K562 (cell line): ENCODE measurements at regions not wholly inside any gene's neighbourhood (a gene's known extent, or its start where the extent isn't known, plus 50 kb on each side); places are given as distances from the start of the nearest gene placed in this dataset.

Experiments
- ATAC-seq: fragments of 200-7000 bp; cut with Tn5 transposase; 3 replicates; pipeline ENCODE4 v1.9.1; 2020; ENCODE audit warnings: moderate library complexity
- BruUV-seq: library from RNA; stranded (reverse); fragments of 400-500 nt; replicated peaks from 2 replicates; lab custom pipeline; 2021; lab: Mats Ljungman, UMichigan
- CTCF ChIA-PET: fragments of 300-600 bp; formaldehyde crosslinking; extraction: SDS; loops from one replicate; lab custom pipeline; 2021; ENCODE audit warnings: low intra/inter-chr PET ratio; lab: Yijun Ruan, JAX
- POLR2A ChIA-PET: fragments of 300-600, 350-650 bp; sonication (Branson Sonifier 250); formaldehyde crosslinking; extraction: SDS; loops from one replicate; lab custom pipeline; 2021; ENCODE audit warnings: antibody characterized with exemption, inconsistent platforms; lab: Yijun Ruan, JAX
- DNase-seq, 4 experiments: peaks; one replicate each; pipeline versions ENCODE4 v3.0.0 to v3.0.0-alpha.2; 2011 to 2018; ENCODE audit warnings: low spot score in 3 of 4, mixed read lengths in 3 of 4; ENCODE audit errors: extremely low read depth in 1 of 4
- FAIRE-seq: peaks from 2 replicates; lab custom pipeline; 2011; peaks lifted over from hg19 to GRCh38; lab: Jason Lieb, UNC
- H2AFZ ChIP-seq: 2 replicates; pipeline ENCODE4 v1.6.0; 2011; ENCODE audit warnings: low read depth, low read length, control low read depth, inconsistent platforms
- H3K27ac ChIP-seq: fragments of 200-600 bp; 3 replicates; pipeline ENCODE4 v1.8.0; 2011; ENCODE audit warnings: low read depth, mild to moderate bottlenecking, control low read depth, inconsistent platforms, low read length, moderate library complexity, mixed read lengths; ENCODE audit errors: extremely low read depth
- H3K27me3 ChIP-seq, 2 experiments: fragments of 300-600 bp in 1 of 2; 2 replicates in 1 of 2; 3 replicates in 1 of 2; pipeline versions ENCODE4 v1.6.0 to v1.8.0; 2011; ENCODE audit warnings: inconsistent platforms in 2 of 2, low read length in 2 of 2, mild to moderate bottlenecking in 1 of 2, mixed read lengths in 1 of 2, moderate library complexity in 1 of 2; ENCODE audit not compliant: control insufficient read depth in 2 of 2, insufficient read depth in 2 of 2
- H3K36me3 ChIP-seq: fragments of 300-600 bp; 3 replicates; pipeline ENCODE4 v1.8.0; 2011; ENCODE audit warnings: mild to moderate bottlenecking, low read length, inconsistent platforms; ENCODE audit not compliant: control insufficient read depth, insufficient read depth
- H3K4me1 ChIP-seq, 2 experiments: fragments of 200-600 bp in 1 of 2; replicated peaks in 1 of 2; 2 replicates in 1 of 2; 3 replicates in 1 of 2; pipeline versions ENCODE4 v1.5.1 to v1.8.0; 2011; ENCODE audit warnings: inconsistent platforms in 2 of 2, low read length in 2 of 2, mild to moderate bottlenecking in 1 of 2, mixed read lengths in 1 of 2, moderate library complexity in 1 of 2; ENCODE audit not compliant: control insufficient read depth in 2 of 2, insufficient read depth in 2 of 2
- H3K4me2 ChIP-seq: 2 replicates; pipeline ENCODE4 v1.6.1; 2011; ENCODE audit warnings: low read length, control low read depth, inconsistent platforms, mixed read lengths; ENCODE audit not compliant: insufficient read depth
- H3K4me3 ChIP-seq: fragments of 200-600 bp; sonication (generic), shearing (Covaris generic); 2 replicates; pipeline ENCODE4 v1.5.1; 2016; ENCODE audit warnings: control low read depth, inconsistent platforms
- H3K79me2 ChIP-seq: fragments of 200-600 bp; 3 replicates; pipeline ENCODE4 v1.8.0; 2011; ENCODE audit warnings: low read length, inconsistent platforms; ENCODE audit not compliant: control insufficient read depth, insufficient read depth
- H3K9ac ChIP-seq, 2 experiments: 2 replicates each; pipeline versions ENCODE4 v1.6.0 to v1.6.1; 2011; ENCODE audit warnings: low read depth in 2 of 2, low read length in 2 of 2, control low read depth in 1 of 2, inconsistent platforms in 1 of 2, mild to moderate bottlenecking in 1 of 2, mixed read lengths in 1 of 2; ENCODE audit not compliant: insufficient read depth in 1 of 2
- H3K9me1 ChIP-seq: one replicate; pipeline ENCODE4 v1.6.0; 2011; ENCODE audit warnings: inconsistent platforms, mild to moderate bottlenecking, low read length, moderate library complexity; ENCODE audit not compliant: control insufficient read depth, insufficient read depth
- H3K9me3 ChIP-seq: replicated peaks from 2 replicates; pipeline ENCODE4 v1.5.1; 2011; ENCODE audit warnings: low read depth, low read length, inconsistent platforms; ENCODE audit not compliant: control insufficient read depth, insufficient read depth
- H4K20me1 ChIP-seq: replicated peaks from 2 replicates; pipeline ENCODE4 v1.6.1; 2011; ENCODE audit warnings: low read length, inconsistent platforms, mixed read lengths; ENCODE audit not compliant: control insufficient read depth, insufficient read depth
- FOXM1 ChIP-seq, 2 experiments: fragments of 450-650 bp in 1 of 2; sonication (generic) in 1 of 2; formaldehyde crosslinking in 1 of 2; IDR thresholded peaks; 2 replicates each; pipeline versions ENCODE4 v1.6.1 to v1.9.0; 2017 to 2022; ENCODE audit warnings: low read depth in 2 of 2, mild to moderate bottlenecking in 2 of 2, missing genetic modification reagents in 1 of 2, moderate library complexity in 1 of 2
- SPI1 ChIP-seq: IDR thresholded peaks from 2 replicates; pipeline ENCODE4 v1.6.1; 2011; ENCODE audit warnings: low read depth, low read length, control low read depth, borderline replicate concordance
- SREBF1 ChIP-seq: fragments of 150-350 bp; IDR thresholded peaks from 2 replicates; pipeline ENCODE4 v1.6.1; 2014; ENCODE audit warnings: antibody characterized with exemption, low read depth, low read length, borderline replicate concordance
- ZNF263 ChIP-seq: sonication (generic); formaldehyde crosslinking; IDR thresholded peaks from 2 replicates; pipeline ENCODE4 v1.8.0; 2022; ENCODE audit warnings: mild to moderate bottlenecking, missing genetic modification reagents, borderline replicate concordance
- ZNF431 ChIP-seq: sonication (generic); formaldehyde crosslinking; IDR thresholded peaks from 2 replicates; pipeline ENCODE4 v1.8.0; 2022; ENCODE audit warnings: mild to moderate bottlenecking, missing genetic modification reagents
- WGBS: fragments of 100-300 bp; shearing (Covaris generic); methylation state at CpG from one replicate; pipeline ENCODE4 v1.1.6; 2016; ENCODE audit warnings: low coverage, mixed read lengths; ENCODE audit not compliant: insufficient coverage; ENCODE audit errors: missing lambda C conversion rate; 5-methylcytosine and 5-hydroxymethylcytosine counted together
- in situ Hi-C: fragments of 300-500 bp; cut with MboI; formaldehyde crosslinking; loops from 4 replicates; pipeline ENCODE4 v1.15.0; 2018; ENCODE audit warnings: inconsistent platforms, mixed read lengths
- intact Hi-C: fragments of 100-400 bp; cut with micrococcal nuclease; formaldehyde crosslinking; loops from 2 replicates; pipeline ENCODE4 v1.14.2; 2022

- DNase-seq (no peak), FAIRE-seq (no peak), ATAC-seq (no peak)
- no peaks in the 10 kb centered on the region for H3K9me3 ChIP-seq
- BruUV-seq, result no TSS peak
- TF ChIP-seq SPI1 (peak; percentile 61; the same call in 1 of the 2 replicates), SREBF1 (no peak)
- 0% methylated on average over 5 of the region's 5 CpGs for WGBS
- no peak overlapping the region for H3K4me3 ChIP-seq
- no peaks in the 10 kb centered on the region for H3K9me1 ChIP-seq
- no peak overlapping the region for H2AFZ ChIP-seq
- no peaks in the 10 kb centered on the region for H4K20me1 ChIP-seq
- H3K27me3 ChIP-seq, result peaks cover 0 to 4% of the 10 kb centered on the region in 2 experiments; a peak in 2 of 5 replicates
- no peaks in the 10 kb centered on the region for H3K36me3 ChIP-seq
- intact Hi-C loops (no loop called here), in situ Hi-C loops (no loop called here)
- ChIA-PET CTCF (no interaction called here), POLR2A (no interaction called here)
- no peak overlapping the region for H3K27ac ChIP-seq
- H3K4me2 ChIP-seq, result no peak overlapping the region
- no peaks in the 10 kb centered on the region; a peak in 1 of 5 replicates for H3K4me1 ChIP-seq
- no peaks in the 10 kb centered on the region for H3K79me2 ChIP-seq
- H3K9ac ChIP-seq, result no peak overlapping the region
Measured at GRCh38 chr7:16933296-16934279, 51.8 kb upstream of the AGR3 start.

- no peak overlapping the region for H3K27ac ChIP-seq
- intact Hi-C loops, result no loop called here
- H3K4me3 ChIP-seq, result no peak overlapping the region
- WGBS, result 2% methylated on average over 6 of the region's 6 CpGs
- DNase-seq (no peak), FAIRE-seq (no peak), ATAC-seq (no peak)
- no peaks in the 10 kb centered on the region for H3K36me3 ChIP-seq
- H3K79me2 ChIP-seq, result no peaks in the 10 kb centered on the region
- POLR2A ChIA-PET, result no interaction called here
- H3K9me3 ChIP-seq, result no peaks in the 10 kb centered on the region
- TF ChIP-seq ZNF263 (CRISPR knock-in tag) (no peak), ZNF431 (CRISPR knock-in tag) (no peak), FOXM1 (IDR thresholded peaks at IDR 0.05; ENCODE audit: low read depth) (no peak), FOXM1 (CRISPR knock-in tag; IDR thresholded peaks at IDR 0.05; ENCODE audit: low read depth) (no peak)
- TF ChIP-seq, all 486 proteins: peak for 0
- no peak overlapping the region for H3K4me2 ChIP-seq
- CTCF ChIA-PET, result no interaction called here
- H3K9me1 ChIP-seq, result no peaks in the 10 kb centered on the region
- no peak overlapping the region for H3K9ac ChIP-seq
- H3K27me3 ChIP-seq, result peaks cover 0 to 4% of the 10 kb centered on the region in 2 experiments; a peak in 2 of 5 replicates
- H2AFZ ChIP-seq, result no peak overlapping the region
- no peaks in the 10 kb centered on the region for H4K20me1 ChIP-seq
- no peaks in the 10 kb centered on the region; a peak in 1 of 5 replicates for H3K4me1 ChIP-seq
- BruUV-seq, result no TSS peak
- in situ Hi-C loops, result no loop called here
Measured at GRCh38 chr7:16934722-16935340, 53.0 kb upstream of the AGR3 start.
